Tibial artery (tissue), 4 donors: ENCODE measurements at regions not wholly inside any gene's neighbourhood (a gene's known extent, or its start where the extent isn't known, plus 50 kb on each side); places are given as distances from the start of the nearest gene placed in this dataset.

ENCODE experiments used
- DNase-seq, 2 donors: peaks; one replicate each; pipeline ENCODE4 v3.0.0-alpha.2; 2019
- H3K27ac ChIP-seq, 2 donors: fragments of 200-600 bp; sonication (generic) in 1 of 2; 1 replicate in 1 of 2; 2 replicates in 1 of 2; pipeline ENCODE4 v1.5.1; 2018 to 2019; ENCODE audit warnings: mild to moderate bottlenecking in 1 of 2
- H3K27me3 ChIP-seq, 2 donors: fragments of 200-600 bp; sonication (generic) in 1 of 2; one replicate each; pipeline versions ENCODE4 v1.5.1 to v1.6.0; 2016 to 2019
- H3K36me3 ChIP-seq, 3 donors: fragments of 200-600 bp; sonication (generic) in 2 of 3; one replicate each; pipeline ENCODE4 v1.5.1; 2016 to 2019; ENCODE audit warnings: mild to moderate bottlenecking in 2 of 3
- H3K4me1 ChIP-seq, 4 donors: fragments of 200-600 bp; sonication (generic) in 2 of 4; 1 replicate in 3 of 4; 2 replicates in 1 of 4; pipeline ENCODE4 v1.5.1; 2016 to 2019
- H3K4me3 ChIP-seq, 2 donors: fragments of 200-600 bp; sonication (generic) in 1 of 2; 1 replicate in 1 of 2; 2 replicates in 1 of 2; pipeline ENCODE4 v1.5.1; 2018 to 2019; ENCODE audit warnings: mild to moderate bottlenecking in 2 of 2
- H3K9me3 ChIP-seq, 3 donors: fragments of 200-600 bp; sonication (generic) in 1 of 3; one replicate each; pipeline ENCODE4 v1.5.1; 2016 to 2019
- CTCF ChIP-seq, 2 experiments: fragments of 200-600 bp in 1 of 2; fragments of 450-650 bp in 1 of 2; IDR thresholded peaks; one replicate each; pipeline ENCODE4 v1.5.1; 2017 to 2019; ENCODE audit warnings: antibody characterized with exemption in 2 of 2, mild to moderate bottlenecking in 1 of 2, moderate library complexity in 1 of 2
- intact Hi-C: fragments of 100-400 bp; cut with DNase I; formaldehyde crosslinking; loops from one replicate; pipeline ENCODE4 v1.15.0; 2023; ENCODE audit warnings: low total_unique reads

- no peaks in the 10 kb centered on the region for H3K27me3 ChIP-seq
- no peaks in the 10 kb centered on the region for H3K36me3 ChIP-seq
- no peak overlapping the region for H3K4me3 ChIP-seq
- H3K27ac ChIP-seq = no peak overlapping the region
- TF ChIP-seq CTCF (IDR thresholded peaks at IDR 0.05) = no peak
- intact Hi-C loops = no loop called here
- no peaks in the 10 kb centered on the region for H3K4me1 ChIP-seq
- DNase-seq = no peak
- no peaks in the 10 kb centered on the region for H3K9me3 ChIP-seq
Measured at GRCh38 chr10:128744811-128745305, 618.6 kb upstream of the MKI67 start.

DNA sequence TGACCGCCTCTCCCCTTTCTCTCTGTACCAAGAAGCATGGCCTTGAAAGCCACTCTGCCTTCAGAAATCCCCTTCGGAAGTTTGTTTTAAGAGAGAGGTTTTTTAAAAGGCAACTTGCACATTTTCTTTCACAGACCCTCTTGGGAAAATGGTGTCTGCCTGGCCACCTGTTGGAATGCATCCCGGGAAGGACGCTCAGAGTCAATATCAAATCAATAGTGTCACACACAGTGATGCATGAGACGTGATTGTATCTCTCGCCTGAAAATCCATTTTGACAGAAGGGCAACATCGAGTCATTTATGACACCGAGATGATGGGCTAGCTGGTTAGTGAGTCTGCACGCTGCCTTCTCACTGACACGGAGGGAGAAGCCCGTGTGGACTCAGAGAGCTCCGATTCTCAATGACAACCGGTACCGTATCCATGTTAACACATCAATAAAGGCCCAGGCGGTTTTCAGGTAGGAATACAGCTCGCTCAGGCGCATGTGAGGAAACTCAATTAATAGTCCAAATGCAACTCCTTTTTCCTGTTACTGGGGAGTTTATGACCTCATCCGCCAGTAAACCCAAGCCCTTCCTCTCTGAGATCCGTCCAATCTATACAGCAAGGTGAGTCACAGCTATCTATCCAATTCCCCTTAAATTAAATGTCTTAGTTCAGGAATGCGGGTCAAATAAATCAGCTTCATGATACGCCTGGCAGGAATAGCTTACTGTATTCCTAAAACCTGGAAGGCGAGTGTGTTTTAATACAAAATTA is 621.5 kb upstream of the MKI67 start:
- no peak overlapping the region for H3K4me3 ChIP-seq
- no peak overlapping the region for H3K27ac ChIP-seq
- H3K27me3 ChIP-seq = no peaks in the 10 kb centered on the region
- TF ChIP-seq CTCF (IDR thresholded peaks at IDR 0.05) = no peak
- no peak for DNase-seq
- no peaks in the 10 kb centered on the region for H3K9me3 ChIP-seq
- intact Hi-C loops = no loop called here
- H3K4me1 ChIP-seq = no peaks in the 10 kb centered on the region
- H3K36me3 ChIP-seq = no peaks in the 10 kb centered on the region

DNA sequence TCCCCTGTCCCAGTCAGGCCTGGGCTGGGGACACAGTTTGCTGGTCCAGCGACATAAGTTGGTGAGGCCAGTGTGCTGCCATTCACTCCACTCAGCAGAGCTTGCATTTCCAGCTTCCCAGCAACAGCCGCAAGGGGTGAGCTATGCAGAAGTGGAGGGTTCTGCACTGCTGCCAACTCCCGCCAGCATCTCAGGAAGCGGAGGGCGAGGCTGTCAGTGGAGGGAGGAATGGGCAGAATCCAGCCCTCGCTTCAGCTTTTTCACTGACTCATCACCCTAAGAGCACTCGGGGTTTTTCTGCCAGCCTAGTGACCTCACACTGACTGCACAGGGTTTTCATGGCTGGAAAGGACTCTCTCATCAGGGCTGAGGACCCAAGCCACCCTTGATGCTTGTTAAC is 625.1 kb upstream of the MKI67 start:
- Histone ChIP-seq H3K9me3 (no peaks in the 10 kb centered on the region), H3K27me3 (no peaks in the 10 kb centered on the region), H3K27ac (no peak overlapping the region), H3K36me3 (no peaks in the 10 kb centered on the region), H3K4me1 (no peaks in the 10 kb centered on the region), H3K4me3 (no peak overlapping the region)
- TF ChIP-seq CTCF (IDR thresholded peaks at IDR 0.05) = no peak
- intact Hi-C loops = no loop called here
- no peak for DNase-seq

GRCh38 chr10:128751851-128752250 is 625.6 kb upstream of the MKI67 start:
- H3K4me3 ChIP-seq = no peak overlapping the region
- H3K27ac ChIP-seq = no peak overlapping the region
- no peak for DNase-seq
- H3K9me3 ChIP-seq = no peaks in the 10 kb centered on the region
- H3K4me1 ChIP-seq = no peaks in the 10 kb centered on the region
- H3K36me3 ChIP-seq = no peaks in the 10 kb centered on the region
- H3K27me3 ChIP-seq = no peaks in the 10 kb centered on the region
- intact Hi-C loops = no loop called here
- TF ChIP-seq CTCF (IDR thresholded peaks at IDR 0.05) = no peak

DNA sequence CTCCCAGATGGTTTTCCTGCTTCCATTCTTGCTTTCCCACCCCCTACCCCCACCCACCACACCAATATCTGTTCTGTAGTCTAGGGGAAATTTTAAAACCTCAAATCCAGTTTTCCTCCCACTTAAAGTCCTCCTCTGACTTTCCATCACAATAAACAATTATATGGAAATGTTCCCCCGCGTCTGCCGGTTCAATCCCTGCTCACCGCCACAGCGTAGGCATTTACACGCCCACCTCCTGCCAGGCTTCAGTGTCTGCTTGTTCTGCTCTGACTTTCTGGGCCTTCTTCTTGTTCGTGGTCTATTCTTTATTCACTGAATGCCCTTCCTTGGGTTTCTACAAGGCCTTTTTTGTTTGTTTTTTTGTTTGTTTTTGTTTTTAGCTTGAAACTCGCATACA is 633.0 kb upstream of the MKI67 start:
- intact Hi-C loops = no loop called here
- no peak overlapping the region for H3K4me3 ChIP-seq
- H3K9me3 ChIP-seq = no peaks in the 10 kb centered on the region
- H3K4me1 ChIP-seq = no peaks in the 10 kb centered on the region
- no peak overlapping the region for H3K27ac ChIP-seq
- no peak for DNase-seq
- no peak for TF ChIP-seq CTCF (IDR thresholded peaks at IDR 0.05)
- no peaks in the 10 kb centered on the region for H3K36me3 ChIP-seq
- H3K27me3 ChIP-seq = no peaks in the 10 kb centered on the region
